Neural cell (in vitro differentiated cells): ENCODE measurements at regions not wholly inside any gene's neighbourhood (a gene's known extent, or its start where the extent isn't known, plus 50 kb on each side); places are given as distances from the start of the nearest gene placed in this dataset.

Experiments
- H2AFZ ChIP-seq: fragments of 200-600, 300-800 bp; sonication (generic), shearing (Covaris generic); 2 replicates; pipeline ENCODE4 v1.6.0; 2014; ENCODE audit warnings: low read depth, mild to moderate bottlenecking, antibody characterized with exemption, low read length, moderate library complexity
- H3F3A ChIP-seq: fragments of 200-600 bp; shearing (Covaris generic); 2 replicates; pipeline ENCODE4 v1.6.1; 2016; ENCODE audit warnings: mild to moderate bottlenecking, moderate library complexity, mixed read lengths, antibody characterized with exemption, low read length; ENCODE audit not compliant: insufficient read depth, poor library complexity, severe bottlenecking
- H3K27ac ChIP-seq: fragments of 200-600, 300-800 bp; sonication (generic), shearing (Covaris generic); 2 replicates; pipeline ENCODE4 v1.5.1; 2014; ENCODE audit warnings: mild to moderate bottlenecking, low read length, moderate library complexity
- H3K27me3 ChIP-seq: fragments of 300-800, 200-600 bp; sonication (generic), shearing (Covaris generic); 2 replicates; pipeline ENCODE4 v1.6.0; 2014; ENCODE audit warnings: mild to moderate bottlenecking, low read depth, low read length, moderate library complexity; ENCODE audit not compliant: insufficient read depth
- H3K36me3 ChIP-seq: fragments of 300-800, 200-600 bp; sonication (generic), shearing (Covaris generic); 2 replicates; pipeline ENCODE4 v1.5.1; 2014; ENCODE audit warnings: mild to moderate bottlenecking, antibody characterized with exemption, low read length, moderate library complexity; ENCODE audit not compliant: insufficient read depth
- H3K4me2 ChIP-seq: fragments of 300-800, 200-600 bp; sonication (generic), shearing (Covaris generic); 2 replicates; pipeline ENCODE4 v1.6.0; 2014; ENCODE audit warnings: mild to moderate bottlenecking, low read length
- H3K4me3 ChIP-seq: fragments of 300-800, 200-600 bp; sonication (generic), shearing (Covaris generic); 2 replicates; pipeline ENCODE4 v1.5.1; 2014; ENCODE audit warnings: mild to moderate bottlenecking, low read length, moderate library complexity
- H3K79me2 ChIP-seq: fragments of 200-600 bp; shearing (Covaris generic); replicated peaks from 2 replicates; pipeline ENCODE4 v1.6.0; 2014; ENCODE audit warnings: mild to moderate bottlenecking, low read length, moderate library complexity; ENCODE audit not compliant: insufficient read depth
- H3K9ac ChIP-seq: fragments of 300-800, 200-600 bp; sonication (generic), shearing (Covaris generic); 2 replicates; pipeline ENCODE4 v1.6.1; 2016; ENCODE audit warnings: mild to moderate bottlenecking, low read length, mixed read lengths
- H3K9me2 ChIP-seq: fragments of 200-600 bp; shearing (Covaris generic); 2 replicates; pipeline ENCODE4 v1.6.1; 2016; ENCODE audit warnings: mild to moderate bottlenecking, low read length, mixed read lengths; ENCODE audit not compliant: insufficient read depth
- H3K9me3 ChIP-seq: fragments of 200-600, 300-800 bp; sonication (generic), shearing (Covaris generic); 2 replicates; pipeline ENCODE4 v1.6.1; 2016; ENCODE audit warnings: mild to moderate bottlenecking, mixed run types, low read length, moderate library complexity, mixed read lengths
- H4K20me1 ChIP-seq: fragments of 200-600 bp; shearing (Covaris generic); 2 replicates; pipeline ENCODE4 v1.6.1; 2016; ENCODE audit warnings: mild to moderate bottlenecking, mixed run types; ENCODE audit not compliant: insufficient read depth
- EP300 ChIP-seq: fragments of 450-650 bp; conservative IDR thresholded peaks from 2 replicates; pipeline ENCODE4 v1.6.1; 2014; ENCODE audit warnings: antibody characterized with exemption, mild to moderate bottlenecking, moderate library complexity; ENCODE audit not compliant: poor library complexity, severe bottlenecking
- EZH2 ChIP-seq: fragments of 200-600, 300-800 bp; shearing (Covaris generic), sonication (generic); IDR thresholded peaks from 2 replicates; pipeline ENCODE4 v1.6.1; 2014; ENCODE audit warnings: antibody characterized with exemption, low read length, borderline replicate concordance, mild to moderate bottlenecking; ENCODE audit not compliant: insufficient read depth, poor library complexity, severe bottlenecking
- MXI1 ChIP-seq: fragments of 450-650 bp; conservative IDR thresholded peaks from 2 replicates; pipeline ENCODE4 v1.6.1; 2014; ENCODE audit warnings: antibody characterized with exemption, mild to moderate bottlenecking; ENCODE audit not compliant: poor library complexity, severe bottlenecking
- POLR2AphosphoS5 ChIP-seq: IDR thresholded peaks from 2 replicates; pipeline ENCODE4 v1.6.1; 2012
- RAD21 ChIP-seq: fragments of 450-650 bp; conservative IDR thresholded peaks from 2 replicates; pipeline ENCODE4 v1.6.1; 2014; ENCODE audit warnings: antibody characterized with exemption, mild to moderate bottlenecking, moderate library complexity
- REST ChIP-seq: IDR thresholded peaks from 2 replicates; pipeline ENCODE4 v1.6.1; 2012; ENCODE audit warnings: borderline replicate concordance
- SMC3 ChIP-seq: fragments of 450-650 bp; conservative IDR thresholded peaks from 2 replicates; pipeline ENCODE4 v1.6.1; 2014; ENCODE audit warnings: antibody characterized with exemption, mild to moderate bottlenecking, moderate library complexity; ENCODE audit not compliant: poor library complexity
- TAF1 ChIP-seq: IDR thresholded peaks from 2 replicates; pipeline ENCODE4 v1.6.1; 2012; ENCODE audit warnings: low read depth
- TF ChIP-seq, protein P1 (sequence below): fragments of 450-650 bp; IDR thresholded peaks from 2 replicates; pipeline ENCODE4 v1.5.1; 2014; ENCODE audit warnings: antibody characterized with exemption, mild to moderate bottlenecking, moderate library complexity; ENCODE audit not compliant: poor library complexity, severe bottlenecking

GRCh38 chr4:126495163-126495752 lies 1137.5 kb upstream of the INTU start:
- Histone ChIP-seq H3K27me3 (no peaks in the 10 kb centered on the region), H4K20me1 (no peaks in the 10 kb centered on the region), H3K9me2 (no peaks in the 10 kb centered on the region), H3K36me3 (no peaks in the 10 kb centered on the region), H3K79me2 (no peaks in the 10 kb centered on the region), H3K9me3 (no peaks in the 10 kb centered on the region), H3F3A (no peaks in the 10 kb centered on the region), H3K9ac (no peak overlapping the region), H3K4me2 (no peak overlapping the region), H3K27ac (no peak overlapping the region), H2AFZ (no peak overlapping the region), H3K4me3 (no peak overlapping the region)
- TF ChIP-seq MXI1 (no peak), EZH2 (no peak), TAF1 (no peak), REST (no peak), RAD21 (no peak), POLR2AphosphoS5 (no peak)
- TF ChIP-seq, protein P1, sequence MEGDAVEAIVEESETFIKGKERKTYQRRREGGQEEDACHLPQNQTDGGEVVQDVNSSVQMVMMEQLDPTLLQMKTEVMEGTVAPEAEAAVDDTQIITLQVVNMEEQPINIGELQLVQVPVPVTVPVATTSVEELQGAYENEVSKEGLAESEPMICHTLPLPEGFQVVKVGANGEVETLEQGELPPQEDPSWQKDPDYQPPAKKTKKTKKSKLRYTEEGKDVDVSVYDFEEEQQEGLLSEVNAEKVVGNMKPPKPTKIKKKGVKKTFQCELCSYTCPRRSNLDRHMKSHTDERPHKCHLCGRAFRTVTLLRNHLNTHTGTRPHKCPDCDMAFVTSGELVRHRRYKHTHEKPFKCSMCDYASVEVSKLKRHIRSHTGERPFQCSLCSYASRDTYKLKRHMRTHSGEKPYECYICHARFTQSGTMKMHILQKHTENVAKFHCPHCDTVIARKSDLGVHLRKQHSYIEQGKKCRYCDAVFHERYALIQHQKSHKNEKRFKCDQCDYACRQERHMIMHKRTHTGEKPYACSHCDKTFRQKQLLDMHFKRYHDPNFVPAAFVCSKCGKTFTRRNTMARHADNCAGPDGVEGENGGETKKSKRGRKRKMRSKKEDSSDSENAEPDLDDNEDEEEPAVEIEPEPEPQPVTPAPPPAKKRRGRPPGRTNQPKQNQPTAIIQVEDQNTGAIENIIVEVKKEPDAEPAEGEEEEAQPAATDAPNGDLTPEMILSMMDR, result no peak

GRCh38 chr4:126512979-126513378 lies 1119.8 kb upstream of the INTU start:
- Histone ChIP-seq H4K20me1 (no peaks in the 10 kb centered on the region), H3K4me3 (no peak overlapping the region), H3K79me2 (no peaks in the 10 kb centered on the region), H3K36me3 (no peaks in the 10 kb centered on the region), H3K9me3 (no peaks in the 10 kb centered on the region), H3K27me3 (no peaks in the 10 kb centered on the region), H3K27ac (no peak overlapping the region), H3K9ac (no peak overlapping the region), H3F3A (no peaks in the 10 kb centered on the region), H3K4me2 (no peak overlapping the region), H3K9me2 (no peaks in the 10 kb centered on the region), H2AFZ (no peak overlapping the region)
- no peak for TF ChIP-seq EZH2
- TF ChIP-seq SMC3, result no peak
- no peak for TF ChIP-seq EP300
- TF ChIP-seq, protein P1, result no peak
- TF ChIP-seq RAD21, result no peak
- TF ChIP-seq MXI1, result no peak
- TF ChIP-seq TAF1, result no peak
- no peak for TF ChIP-seq POLR2AphosphoS5
- no peak for TF ChIP-seq REST
